ENCODE measurements at regions not wholly inside any gene's neighbourhood (a gene's known extent, or its start where the extent isn't known, plus 50 kb on each side); places are given as distances from the start of the nearest gene placed in this dataset.

DNA sequence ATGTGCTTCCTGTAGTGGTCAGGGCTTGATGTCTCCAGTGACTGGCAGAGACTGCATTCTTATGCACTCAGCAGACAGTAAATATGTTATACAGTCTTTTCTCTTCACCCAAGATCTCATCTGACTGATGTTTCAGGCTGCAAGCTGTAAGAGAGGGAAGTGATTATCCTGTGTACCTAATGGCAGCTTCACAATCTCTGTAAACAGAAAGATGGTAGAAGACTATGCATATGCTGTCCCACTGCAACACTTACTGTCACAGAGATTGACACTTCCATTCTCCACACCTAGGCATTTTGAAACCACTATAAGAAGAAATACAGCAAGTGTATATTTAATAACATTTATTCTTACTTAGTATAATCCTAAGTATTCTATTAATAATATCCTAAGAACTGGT is 97.6 kb upstream of the ANXA1 start:
- TF ChIP-seq, protein P1, sequence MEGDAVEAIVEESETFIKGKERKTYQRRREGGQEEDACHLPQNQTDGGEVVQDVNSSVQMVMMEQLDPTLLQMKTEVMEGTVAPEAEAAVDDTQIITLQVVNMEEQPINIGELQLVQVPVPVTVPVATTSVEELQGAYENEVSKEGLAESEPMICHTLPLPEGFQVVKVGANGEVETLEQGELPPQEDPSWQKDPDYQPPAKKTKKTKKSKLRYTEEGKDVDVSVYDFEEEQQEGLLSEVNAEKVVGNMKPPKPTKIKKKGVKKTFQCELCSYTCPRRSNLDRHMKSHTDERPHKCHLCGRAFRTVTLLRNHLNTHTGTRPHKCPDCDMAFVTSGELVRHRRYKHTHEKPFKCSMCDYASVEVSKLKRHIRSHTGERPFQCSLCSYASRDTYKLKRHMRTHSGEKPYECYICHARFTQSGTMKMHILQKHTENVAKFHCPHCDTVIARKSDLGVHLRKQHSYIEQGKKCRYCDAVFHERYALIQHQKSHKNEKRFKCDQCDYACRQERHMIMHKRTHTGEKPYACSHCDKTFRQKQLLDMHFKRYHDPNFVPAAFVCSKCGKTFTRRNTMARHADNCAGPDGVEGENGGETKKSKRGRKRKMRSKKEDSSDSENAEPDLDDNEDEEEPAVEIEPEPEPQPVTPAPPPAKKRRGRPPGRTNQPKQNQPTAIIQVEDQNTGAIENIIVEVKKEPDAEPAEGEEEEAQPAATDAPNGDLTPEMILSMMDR (IDR thresholded peaks at IDR 0.05) = no peak
- TF ChIP-seq, protein P2, sequence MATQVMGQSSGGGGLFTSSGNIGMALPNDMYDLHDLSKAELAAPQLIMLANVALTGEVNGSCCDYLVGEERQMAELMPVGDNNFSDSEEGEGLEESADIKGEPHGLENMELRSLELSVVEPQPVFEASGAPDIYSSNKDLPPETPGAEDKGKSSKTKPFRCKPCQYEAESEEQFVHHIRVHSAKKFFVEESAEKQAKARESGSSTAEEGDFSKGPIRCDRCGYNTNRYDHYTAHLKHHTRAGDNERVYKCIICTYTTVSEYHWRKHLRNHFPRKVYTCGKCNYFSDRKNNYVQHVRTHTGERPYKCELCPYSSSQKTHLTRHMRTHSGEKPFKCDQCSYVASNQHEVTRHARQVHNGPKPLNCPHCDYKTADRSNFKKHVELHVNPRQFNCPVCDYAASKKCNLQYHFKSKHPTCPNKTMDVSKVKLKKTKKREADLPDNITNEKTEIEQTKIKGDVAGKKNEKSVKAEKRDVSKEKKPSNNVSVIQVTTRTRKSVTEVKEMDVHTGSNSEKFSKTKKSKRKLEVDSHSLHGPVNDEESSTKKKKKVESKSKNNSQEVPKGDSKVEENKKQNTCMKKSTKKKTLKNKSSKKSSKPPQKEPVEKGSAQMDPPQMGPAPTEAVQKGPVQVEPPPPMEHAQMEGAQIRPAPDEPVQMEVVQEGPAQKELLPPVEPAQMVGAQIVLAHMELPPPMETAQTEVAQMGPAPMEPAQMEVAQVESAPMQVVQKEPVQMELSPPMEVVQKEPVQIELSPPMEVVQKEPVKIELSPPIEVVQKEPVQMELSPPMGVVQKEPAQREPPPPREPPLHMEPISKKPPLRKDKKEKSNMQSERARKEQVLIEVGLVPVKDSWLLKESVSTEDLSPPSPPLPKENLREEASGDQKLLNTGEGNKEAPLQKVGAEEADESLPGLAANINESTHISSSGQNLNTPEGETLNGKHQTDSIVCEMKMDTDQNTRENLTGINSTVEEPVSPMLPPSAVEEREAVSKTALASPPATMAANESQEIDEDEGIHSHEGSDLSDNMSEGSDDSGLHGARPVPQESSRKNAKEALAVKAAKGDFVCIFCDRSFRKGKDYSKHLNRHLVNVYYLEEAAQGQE (IDR thresholded peaks at IDR 0.05; ENCODE audit: insufficient read depth in 1 of 2, low read depth in 2 of 2, low read length in 1 of 2) = no peak
- TF ChIP-seq SIN3A (IDR thresholded peaks at IDR 0.05; ENCODE audit: borderline replicate concordance, insufficient read depth, low read depth, low read length) (no peak), POLR2AphosphoS5 (IDR thresholded peaks at IDR 0.05; ENCODE audit: low read depth, low read length) (no peak)

Data from Panc1 (cell line).